Ascending aorta (tissue), 2 donors: ENCODE measurements at regions not wholly inside any gene's neighbourhood (a gene's known extent, or its start where the extent isn't known, plus 50 kb on each side); places are given as distances from the start of the nearest gene placed in this dataset.

Experiments
- DNase-seq, 2 donors: peaks; one replicate each; pipeline ENCODE4 v3.0.0-alpha.2; 2019; ENCODE audit warnings: low spot score in 2 of 2
- H3K27ac ChIP-seq, 2 donors: fragments of 200-600 bp; sonication (generic); one replicate each; pipeline ENCODE4 v1.5.1; 2016 to 2017; ENCODE audit warnings: mild to moderate bottlenecking in 1 of 2
- H3K27me3 ChIP-seq: fragments of 200-600 bp; sonication (generic); one replicate; pipeline ENCODE4 v1.5.1; 2017
- H3K36me3 ChIP-seq, 2 donors: fragments of 200-600 bp; sonication (generic); one replicate each; pipeline ENCODE4 v1.5.1; 2016
- H3K4me1 ChIP-seq, 2 donors: fragments of 200-600 bp; sonication (generic); one replicate each; pipeline ENCODE4 v1.5.1; 2016 to 2017; ENCODE audit warnings: mild to moderate bottlenecking in 1 of 2
- H3K4me3 ChIP-seq, 2 donors: fragments of 200-600 bp; sonication (generic); one replicate each; pipeline ENCODE4 v1.5.1; 2016 to 2017; ENCODE audit warnings: mild to moderate bottlenecking in 1 of 2
- H3K9me3 ChIP-seq, 2 donors: fragments of 200-600 bp; sonication (generic); one replicate each; pipeline ENCODE4 v1.5.1; 2016
- intact Hi-C: fragments of 100-400 bp; cut with DNase I; formaldehyde crosslinking; loops from one replicate; pipeline ENCODE4 v1.15.1; 2023
- TF ChIP-seq, protein P1 (sequence below), 3 experiments: fragments of 200-600 bp in 2 of 3; fragments of 450-650 bp in 1 of 3; sonication (generic) in 2 of 3; IDR thresholded peaks; one replicate each; pipeline ENCODE4 v1.5.1; 2016 to 2019; ENCODE audit warnings: antibody characterized with exemption in 3 of 3, mild to moderate bottlenecking in 1 of 3, moderate library complexity in 1 of 3

DNA sequence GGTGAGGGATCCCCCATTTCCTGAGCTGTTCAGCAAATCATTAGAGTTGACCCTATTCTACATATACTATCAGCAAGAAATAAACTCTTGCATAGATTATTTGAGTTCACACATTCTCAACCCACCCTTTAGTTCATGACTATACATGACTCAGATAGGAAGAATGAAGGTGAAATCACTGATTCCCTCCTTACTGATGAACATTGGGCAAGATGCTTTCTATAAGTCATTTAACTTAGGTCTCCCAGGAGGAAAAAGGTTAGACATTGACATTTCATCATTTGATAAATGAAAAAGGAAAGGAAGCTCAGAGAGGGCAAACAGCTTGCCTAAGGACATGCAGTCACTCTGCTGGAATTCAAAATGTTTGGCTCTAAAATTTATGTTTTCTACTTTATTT, 408.0 kb downstream of the TMEM182 start:
- Histone ChIP-seq H3K36me3 (no peaks in the 10 kb centered on the region), H3K27ac (no peak overlapping the region), H3K4me3 (no peak overlapping the region), H3K4me1 (no peaks in the 10 kb centered on the region), H3K9me3 (no peaks in the 10 kb centered on the region), H3K27me3 (no peaks in the 10 kb centered on the region)
- no peak for DNase-seq
- intact Hi-C loops = no loop called here
- TF ChIP-seq, protein P1, sequence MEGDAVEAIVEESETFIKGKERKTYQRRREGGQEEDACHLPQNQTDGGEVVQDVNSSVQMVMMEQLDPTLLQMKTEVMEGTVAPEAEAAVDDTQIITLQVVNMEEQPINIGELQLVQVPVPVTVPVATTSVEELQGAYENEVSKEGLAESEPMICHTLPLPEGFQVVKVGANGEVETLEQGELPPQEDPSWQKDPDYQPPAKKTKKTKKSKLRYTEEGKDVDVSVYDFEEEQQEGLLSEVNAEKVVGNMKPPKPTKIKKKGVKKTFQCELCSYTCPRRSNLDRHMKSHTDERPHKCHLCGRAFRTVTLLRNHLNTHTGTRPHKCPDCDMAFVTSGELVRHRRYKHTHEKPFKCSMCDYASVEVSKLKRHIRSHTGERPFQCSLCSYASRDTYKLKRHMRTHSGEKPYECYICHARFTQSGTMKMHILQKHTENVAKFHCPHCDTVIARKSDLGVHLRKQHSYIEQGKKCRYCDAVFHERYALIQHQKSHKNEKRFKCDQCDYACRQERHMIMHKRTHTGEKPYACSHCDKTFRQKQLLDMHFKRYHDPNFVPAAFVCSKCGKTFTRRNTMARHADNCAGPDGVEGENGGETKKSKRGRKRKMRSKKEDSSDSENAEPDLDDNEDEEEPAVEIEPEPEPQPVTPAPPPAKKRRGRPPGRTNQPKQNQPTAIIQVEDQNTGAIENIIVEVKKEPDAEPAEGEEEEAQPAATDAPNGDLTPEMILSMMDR (IDR thresholded peaks at IDR 0.05) = no peak

GRCh38 chr2:103172821-103173220, 411.0 kb downstream of the TMEM182 start:
- no peaks in the 10 kb centered on the region for H3K27me3 ChIP-seq
- intact Hi-C loops = no loop called here
- TF ChIP-seq, protein P1 (IDR thresholded peaks at IDR 0.05) = no peak
- H3K4me1 ChIP-seq = no peaks in the 10 kb centered on the region
- H3K36me3 ChIP-seq = no peaks in the 10 kb centered on the region
- H3K27ac ChIP-seq = no peak overlapping the region
- H3K4me3 ChIP-seq = no peak overlapping the region
- no peaks in the 10 kb centered on the region for H3K9me3 ChIP-seq
- no peak for DNase-seq

DNA sequence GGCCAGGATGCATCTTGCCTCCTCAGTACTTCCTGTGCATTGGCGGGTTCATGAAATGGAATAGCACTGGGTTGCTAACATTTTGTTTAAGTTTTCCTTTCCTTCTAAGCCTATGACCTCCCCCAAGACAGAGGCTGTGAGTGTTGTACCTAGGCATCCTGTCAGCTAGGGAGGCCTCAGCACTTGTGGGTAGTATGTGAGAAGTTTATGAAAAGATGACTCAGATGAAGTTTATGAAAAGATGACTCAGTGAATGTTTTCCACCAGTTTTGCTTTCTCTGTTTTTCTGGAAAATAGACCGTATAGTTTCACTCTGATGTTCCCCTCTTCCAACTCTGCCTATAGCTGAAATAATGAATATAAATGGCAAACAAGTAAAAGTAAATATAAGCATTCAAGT, 412.9 kb downstream of the TMEM182 start:
- TF ChIP-seq, protein P1 (IDR thresholded peaks at IDR 0.05) = no peak
- H3K27ac ChIP-seq = no peak overlapping the region
- no peaks in the 10 kb centered on the region for H3K4me1 ChIP-seq
- H3K27me3 ChIP-seq = no peaks in the 10 kb centered on the region
- no peaks in the 10 kb centered on the region for H3K9me3 ChIP-seq
- intact Hi-C loops = no loop called here
- no peak overlapping the region for H3K4me3 ChIP-seq
- H3K36me3 ChIP-seq = no peaks in the 10 kb centered on the region
- no peak for DNase-seq

- DNase-seq = no peak
- Histone ChIP-seq H3K9me3 (no peaks in the 10 kb centered on the region), H3K27ac (no peak overlapping the region), H3K36me3 (no peaks in the 10 kb centered on the region), H3K4me3 (no peak overlapping the region), H3K27me3 (no peaks in the 10 kb centered on the region), H3K4me1 (no peaks in the 10 kb centered on the region)
- intact Hi-C loops = no loop called here
- TF ChIP-seq, protein P1 (IDR thresholded peaks at IDR 0.05) = no peak
Measured at GRCh38 chr2:103176294-103176915, 414.6 kb downstream of the TMEM182 start.

GRCh38 chr2:103179798-103180197, 418.0 kb downstream of the TMEM182 start:
- Histone ChIP-seq H3K27ac (no peak overlapping the region), H3K4me1 (no peaks in the 10 kb centered on the region), H3K4me3 (no peak overlapping the region), H3K27me3 (no peaks in the 10 kb centered on the region), H3K36me3 (no peaks in the 10 kb centered on the region), H3K9me3 (no peaks in the 10 kb centered on the region)
- no peak for DNase-seq
- TF ChIP-seq, protein P1 (IDR thresholded peaks at IDR 0.05) = no peak
- intact Hi-C loops = no loop called here

DNA sequence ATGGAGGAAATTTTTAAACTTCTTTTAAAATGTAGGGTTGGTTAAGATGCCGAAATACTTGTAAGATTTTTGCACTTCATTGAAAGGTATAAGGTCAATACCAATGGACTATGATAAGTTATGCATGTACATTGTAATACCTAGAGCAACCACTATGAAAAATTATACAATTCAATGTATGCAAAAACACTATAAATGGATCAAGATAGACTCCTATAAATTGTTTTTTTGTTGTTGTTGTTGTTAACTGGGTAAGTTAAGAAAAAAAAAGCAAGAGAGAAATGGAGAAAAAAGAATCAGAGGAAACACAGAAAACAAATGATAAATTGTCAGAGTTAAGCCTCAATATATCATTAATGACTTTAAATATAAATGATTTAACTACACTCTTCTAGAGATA, 421.2 kb downstream of the TMEM182 start:
- TF ChIP-seq, protein P1 (IDR thresholded peaks at IDR 0.05) = no peak
- Histone ChIP-seq H3K4me1 (no peaks in the 10 kb centered on the region), H3K9me3 (no peaks in the 10 kb centered on the region), H3K36me3 (no peaks in the 10 kb centered on the region), H3K27me3 (no peaks in the 10 kb centered on the region), H3K27ac (no peak overlapping the region), H3K4me3 (no peak overlapping the region)
- DNase-seq = no peak
- intact Hi-C loops = no loop called here
